DMS153 treated with DMSO at 0.1 percent for 48 hours (cell line): ENCODE measurements at regions not wholly inside any gene's neighbourhood (a gene's known extent, or its start where the extent isn't known, plus 50 kb on each side); places are given as distances from the start of the nearest gene placed in this dataset.
A peak's percentile ranks its signal among the peaks of the same experiment; 100 is the strongest.

Source experiments
- DNase-seq: peaks from one replicate; lab custom pipeline; 2025; ENCODE audit not compliant: unreplicated experiment; lab: John Stamatoyannopoulos, UW

GRCh38 chr17:34113089-34113488, 142.0 kb upstream of the CCL2 start:
- DNase-seq = no peak

DNA sequence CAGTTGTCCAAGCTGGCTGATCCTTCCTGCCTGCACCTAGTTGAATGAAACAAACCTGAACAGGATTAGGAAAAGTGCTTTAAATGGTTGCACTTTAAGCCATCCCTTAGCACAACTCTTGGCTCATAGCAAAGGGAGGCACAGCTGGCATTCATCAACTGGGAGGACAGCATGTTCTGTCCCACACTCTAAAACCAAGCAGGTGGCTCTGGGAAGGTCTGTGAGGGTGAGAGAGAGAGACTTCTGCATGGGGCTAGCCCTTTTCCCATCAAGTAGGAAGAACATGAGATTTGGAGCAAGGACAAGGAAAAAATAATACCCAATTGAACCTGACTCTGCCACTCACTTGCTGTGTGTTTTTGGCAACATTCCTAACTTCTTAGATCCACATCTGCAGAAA, 140.9 kb upstream of the CCL2 start:
- no peak for DNase-seq

DNA sequence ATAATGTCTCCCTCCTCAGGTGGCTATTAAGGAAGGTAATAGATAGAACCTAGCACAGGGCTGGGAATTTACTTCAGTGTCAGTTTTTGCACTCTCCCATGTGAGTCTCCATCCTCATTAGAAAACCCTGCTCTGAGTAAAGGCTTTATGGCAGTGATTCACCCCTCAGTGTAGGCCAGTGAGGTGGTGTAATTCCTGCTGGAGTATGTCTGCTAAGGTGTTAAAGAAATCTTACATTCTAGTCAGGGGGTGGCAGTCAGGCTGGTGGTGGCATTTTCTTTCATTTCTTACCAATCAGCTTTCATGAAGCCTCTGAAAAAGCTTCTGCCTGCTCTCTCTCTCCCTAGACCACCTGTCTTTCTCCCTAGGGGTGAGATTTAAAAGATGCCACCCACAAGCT, 138.8 kb upstream of the CCL2 start:
- DNase-seq = no peak

GRCh38 chr17:34117332-34117731, 137.8 kb upstream of the CCL2 start:
- no peak for DNase-seq

DNA sequence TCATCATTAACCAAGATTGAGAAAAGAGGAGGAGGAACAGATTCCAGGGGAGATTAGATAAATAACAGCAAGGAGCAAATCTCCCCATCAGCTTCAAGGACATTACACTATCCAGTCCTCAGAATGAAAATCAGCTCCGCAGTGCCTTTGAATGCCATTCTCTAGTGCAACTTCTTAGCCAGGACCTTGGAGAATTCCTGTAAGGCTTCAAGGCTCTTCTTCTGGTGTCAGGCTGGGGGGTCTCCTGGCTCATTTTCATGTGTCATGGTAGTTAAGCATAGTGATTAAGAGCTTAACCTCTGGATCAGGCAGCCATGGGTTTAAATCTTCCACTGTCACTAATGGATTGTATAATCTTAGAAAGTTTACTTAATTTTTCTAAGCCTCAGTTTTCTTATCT, 137.3 kb upstream of the CCL2 start:
- no peak for DNase-seq

GRCh38 chr17:34118564-34118963, 136.5 kb upstream of the CCL2 start:
- DNase-seq = no peak

GRCh38 chr17:34121311-34121710, 133.8 kb upstream of the CCL2 start:
- DNase-seq = no peak

GRCh38 chr17:34122515-34122914, 132.6 kb upstream of the CCL2 start:
- DNase-seq = no peak

GRCh38 chr17:34125010-34125409, 130.1 kb upstream of the CCL2 start:
- DNase-seq = no peak

- DNase-seq = no peak
These were observed 129.2 kb upstream of the CCL2 start for GRCh38 chr17:34125921-34126320.

- no peak for DNase-seq
These were observed 128.6 kb upstream of the CCL2 start for GRCh38 chr17:34126496-34126895.

- no peak for DNase-seq
These were observed 128.1 kb upstream of the CCL2 start for GRCh38 chr17:34126965-34127364.

- no peak for DNase-seq
These were observed 124.5 kb upstream of the CCL2 start for GRCh38 chr17:34130544-34130943.

- no peak for DNase-seq
These were observed 123.7 kb upstream of the CCL2 start for GRCh38 chr17:34131386-34131785.

DNA sequence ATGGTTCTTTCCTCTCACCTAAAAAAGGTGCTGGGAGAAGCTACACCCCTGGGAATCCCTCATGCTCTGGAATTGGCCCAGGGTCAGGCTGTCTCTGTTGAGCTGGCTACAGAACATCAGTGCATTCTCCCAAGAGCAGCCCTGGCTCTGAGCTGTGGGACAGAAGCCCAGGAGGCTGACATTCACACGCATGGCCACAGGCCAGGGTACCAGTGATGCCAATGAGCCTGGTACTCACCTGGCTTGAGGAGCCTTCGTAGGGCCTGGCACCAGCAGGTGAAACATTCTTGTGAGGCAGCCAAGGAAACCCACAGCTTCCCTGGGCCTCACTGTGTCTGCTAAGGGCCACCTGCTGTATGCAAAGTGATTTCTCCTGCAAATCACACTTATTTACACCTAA, 121.7 kb upstream of the CCL2 start:
- DNase-seq = no peak

DNA sequence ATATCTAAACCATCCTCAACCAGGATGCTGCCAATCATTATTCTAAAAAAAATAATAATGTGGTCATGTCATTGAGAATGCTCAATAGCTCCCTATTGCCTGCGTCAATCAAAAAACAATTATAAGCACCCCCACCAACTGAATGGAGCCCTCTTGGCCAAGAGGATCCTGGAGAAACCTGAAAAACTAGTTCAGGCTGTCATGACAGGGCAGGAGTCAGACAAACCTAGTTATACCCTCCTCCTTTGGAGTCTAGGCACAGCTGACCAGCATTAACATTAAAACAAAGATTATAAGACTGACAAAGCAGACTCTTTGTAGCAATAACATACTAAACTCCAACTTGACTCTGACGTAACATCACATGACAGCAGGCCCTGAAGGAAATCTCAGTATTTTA, 119.2 kb upstream of the CCL2 start:
- no peak for DNase-seq

GRCh38 chr17:34140006-34140405, 115.1 kb upstream of the CCL2 start:
- DNase-seq = no peak

DNA sequence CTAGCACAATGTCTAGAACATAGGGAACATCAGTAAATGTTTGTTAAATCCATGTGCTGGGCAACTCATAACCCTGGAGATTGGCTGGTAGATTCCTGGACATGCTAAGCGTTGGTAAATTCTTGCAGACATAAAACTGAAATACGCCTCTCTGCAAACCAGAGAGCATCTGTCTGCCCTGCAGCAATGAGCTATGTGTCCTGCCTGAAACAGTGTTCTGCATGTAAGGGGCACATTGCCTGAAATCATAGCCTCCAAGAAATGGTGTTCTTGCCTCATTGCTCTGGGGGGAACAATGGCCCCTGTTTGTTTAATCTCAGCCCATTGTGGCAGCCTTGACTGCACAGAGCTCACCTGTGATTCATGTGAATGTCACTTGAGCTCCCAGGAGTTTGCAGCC, 113.5 kb upstream of the CCL2 start:
- no peak for DNase-seq

DNA sequence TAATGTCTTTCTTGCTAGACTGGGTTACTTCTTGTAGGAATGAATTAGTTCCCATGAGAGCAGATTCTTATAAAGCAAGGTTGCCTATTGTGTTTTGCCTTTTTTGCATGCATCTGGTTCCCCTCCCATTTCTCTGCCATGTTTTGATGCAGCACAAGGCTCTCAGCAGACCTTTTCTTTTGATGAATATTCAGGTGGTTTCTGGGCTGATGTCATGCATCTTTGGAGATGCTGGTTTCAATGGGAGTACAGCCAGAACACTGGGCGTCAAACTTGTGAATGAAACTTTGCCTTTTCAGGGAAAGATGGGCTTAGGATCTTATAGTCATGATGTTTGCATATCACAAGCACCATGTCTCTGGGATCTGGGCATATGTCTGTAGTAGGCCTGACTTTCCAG, 111.7 kb upstream of the CCL2 start:
- no peak for DNase-seq

DNA sequence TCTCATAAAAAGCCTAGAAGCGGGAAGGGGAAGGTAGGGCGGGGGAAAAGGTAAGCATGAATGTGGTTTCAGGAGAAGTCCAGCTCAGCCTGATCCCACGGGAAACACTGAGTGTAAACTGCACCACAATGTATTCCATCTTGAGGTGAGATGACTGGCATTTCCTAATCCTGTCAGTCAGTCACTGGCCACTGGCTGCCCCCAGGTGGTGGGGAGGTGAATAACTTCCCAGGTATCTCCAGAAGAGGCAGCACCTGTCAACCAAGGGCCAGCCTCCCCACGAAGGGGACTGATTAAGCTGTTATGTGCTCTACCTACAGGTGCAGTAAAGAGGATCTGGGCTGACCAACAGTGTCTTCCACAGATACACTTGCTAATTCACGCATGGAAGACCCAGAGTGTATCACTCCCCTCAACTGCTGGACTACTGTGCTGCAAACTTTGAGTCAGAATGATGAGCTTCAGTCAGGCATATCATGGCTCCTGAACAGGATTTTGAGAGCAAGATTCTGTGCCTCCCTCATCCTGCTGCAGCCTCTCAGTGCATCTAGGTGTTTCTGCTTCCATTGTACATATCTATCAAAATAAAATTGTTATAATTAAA, 108.5 kb upstream of the CCL2 start:
- DNase-seq = peak; percentile 60

- no peak for DNase-seq
These were observed 104.0 kb upstream of the CCL2 start for GRCh38 chr17:34151102-34151501.

DNA sequence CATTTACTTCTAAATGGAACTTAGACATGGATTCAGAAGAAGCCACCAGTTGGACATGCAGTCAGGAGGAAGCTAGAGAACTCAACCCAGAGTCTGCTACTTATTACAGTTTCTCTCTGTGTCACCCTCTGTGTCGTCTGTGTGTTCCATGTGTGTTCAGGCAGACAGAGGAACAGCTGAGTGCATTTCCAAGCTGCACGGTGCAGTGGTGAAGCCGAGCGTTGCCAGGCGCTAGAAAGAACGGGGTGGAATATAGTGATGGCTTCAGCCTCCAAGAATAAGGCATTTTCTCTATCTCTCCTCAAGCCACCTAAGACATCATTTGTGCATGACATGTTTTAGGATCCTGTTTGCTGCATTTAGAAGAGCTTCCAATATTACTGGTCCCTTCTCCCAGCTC, 101.1 kb upstream of the CCL2 start:
- DNase-seq = no peak

DNA sequence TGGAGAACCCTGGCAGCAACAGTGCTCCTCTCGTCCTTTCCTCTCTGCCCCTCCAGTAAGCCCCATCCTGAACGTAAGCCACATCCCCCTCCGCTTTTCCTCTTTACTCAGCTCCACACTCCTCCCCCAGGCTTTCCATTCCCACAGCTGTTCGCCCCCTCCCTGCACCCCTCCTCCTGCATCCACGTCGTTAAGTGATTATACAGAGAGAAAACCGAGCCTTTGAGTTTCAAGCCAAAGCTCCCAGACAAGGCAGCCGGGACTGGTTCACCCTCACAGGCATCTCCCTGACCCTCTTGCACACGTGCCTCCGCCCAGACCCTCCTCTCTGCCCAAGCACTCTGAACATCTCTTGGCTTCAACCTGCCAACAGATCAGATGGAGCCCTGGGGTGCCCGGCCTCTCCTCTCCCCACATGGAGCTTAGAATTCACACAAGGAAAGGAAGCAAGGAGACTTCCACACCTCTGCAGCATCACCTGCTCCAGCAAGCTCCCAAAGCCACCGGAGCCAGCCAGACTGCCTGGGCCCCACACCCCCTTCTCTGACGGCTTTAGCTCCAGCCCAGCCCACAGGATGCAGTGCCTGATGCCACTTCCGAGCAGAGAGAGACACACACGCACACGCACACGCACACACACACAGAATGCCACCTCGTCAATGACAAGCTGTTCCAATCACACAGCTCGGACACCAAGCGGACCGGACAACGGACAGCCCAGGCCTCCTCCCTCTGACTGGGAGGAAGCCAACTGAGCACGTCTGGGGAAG, 99.9 kb upstream of the CCL2 start:
- DNase-seq = no peak
